Osteocyte (in vitro differentiated cells): ENCODE measurements at regions not wholly inside any gene's neighbourhood (a gene's known extent, or its start where the extent isn't known, plus 50 kb on each side); places are given as distances from the start of the nearest gene placed in this dataset.

ENCODE experiments used
- DNase-seq: peaks from one replicate; pipeline ENCODE4 v3.0.0; 2021; ENCODE audit warnings: mixed read lengths; ENCODE audit not compliant: unreplicated experiment; ENCODE audit errors: extremely low spot score
- H3K27ac Mint-ChIP-seq: one replicate; pipeline ENCODE4 v1.8.0; 2021; ENCODE audit warnings: mild to moderate bottlenecking, mixed read lengths; ENCODE audit not compliant: unreplicated experiment
- H3K27me3 Mint-ChIP-seq: one replicate; pipeline ENCODE4 v1.8.0; 2021; ENCODE audit warnings: mixed read lengths; ENCODE audit not compliant: unreplicated experiment
- H3K36me3 Mint-ChIP-seq: one replicate; pipeline ENCODE4 v1.8.0; 2021; ENCODE audit warnings: mixed read lengths; ENCODE audit not compliant: unreplicated experiment
- H3K4me1 Mint-ChIP-seq: one replicate; pipeline ENCODE4 v1.8.0; 2021; ENCODE audit warnings: mixed read lengths; ENCODE audit not compliant: unreplicated experiment
- H3K4me3 Mint-ChIP-seq: one replicate; pipeline ENCODE4 v1.8.0; 2021; ENCODE audit warnings: mild to moderate bottlenecking, moderate library complexity, mixed read lengths; ENCODE audit not compliant: unreplicated experiment
- H3K9me3 Mint-ChIP-seq: one replicate; pipeline ENCODE4 v1.8.0; 2021; ENCODE audit warnings: mixed read lengths; ENCODE audit not compliant: unreplicated experiment
- TF ChIP-seq, protein P1 (sequence below): fragments of 200-600 bp; sonication (generic); IDR thresholded peaks from 2 replicates; pipeline ENCODE4 v1.5.0; 2021; ENCODE audit warnings: antibody characterized with exemption, mild to moderate bottlenecking, moderate library complexity

DNA sequence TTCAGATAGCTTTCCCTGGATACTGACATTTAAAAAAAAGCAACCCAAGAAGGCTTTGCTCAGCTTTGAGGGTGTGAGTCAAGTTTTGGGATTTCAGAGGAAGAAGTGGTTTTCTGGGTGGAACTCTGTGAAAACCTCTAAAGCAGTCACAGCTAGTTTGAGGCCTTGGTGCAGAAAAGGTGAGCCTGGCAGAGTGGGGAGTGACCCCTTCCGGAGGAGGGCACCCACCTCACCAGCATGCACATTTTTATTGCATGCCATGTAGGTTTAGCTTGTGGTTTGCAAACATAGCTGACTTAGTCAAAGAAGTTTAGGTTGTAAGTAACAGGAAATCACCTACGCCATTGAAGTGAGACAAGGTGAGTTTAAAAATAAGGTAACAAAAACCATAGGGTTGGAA is 146.8 kb upstream of the PMEPA1 start:
- H3K36me3 Mint-ChIP-seq, result no peaks in the 10 kb centered on the region
- H3K4me1 Mint-ChIP-seq, result peaks cover 5% of the 10 kb centered on the region
- TF ChIP-seq, protein P1, sequence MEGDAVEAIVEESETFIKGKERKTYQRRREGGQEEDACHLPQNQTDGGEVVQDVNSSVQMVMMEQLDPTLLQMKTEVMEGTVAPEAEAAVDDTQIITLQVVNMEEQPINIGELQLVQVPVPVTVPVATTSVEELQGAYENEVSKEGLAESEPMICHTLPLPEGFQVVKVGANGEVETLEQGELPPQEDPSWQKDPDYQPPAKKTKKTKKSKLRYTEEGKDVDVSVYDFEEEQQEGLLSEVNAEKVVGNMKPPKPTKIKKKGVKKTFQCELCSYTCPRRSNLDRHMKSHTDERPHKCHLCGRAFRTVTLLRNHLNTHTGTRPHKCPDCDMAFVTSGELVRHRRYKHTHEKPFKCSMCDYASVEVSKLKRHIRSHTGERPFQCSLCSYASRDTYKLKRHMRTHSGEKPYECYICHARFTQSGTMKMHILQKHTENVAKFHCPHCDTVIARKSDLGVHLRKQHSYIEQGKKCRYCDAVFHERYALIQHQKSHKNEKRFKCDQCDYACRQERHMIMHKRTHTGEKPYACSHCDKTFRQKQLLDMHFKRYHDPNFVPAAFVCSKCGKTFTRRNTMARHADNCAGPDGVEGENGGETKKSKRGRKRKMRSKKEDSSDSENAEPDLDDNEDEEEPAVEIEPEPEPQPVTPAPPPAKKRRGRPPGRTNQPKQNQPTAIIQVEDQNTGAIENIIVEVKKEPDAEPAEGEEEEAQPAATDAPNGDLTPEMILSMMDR, result no peak

DNA sequence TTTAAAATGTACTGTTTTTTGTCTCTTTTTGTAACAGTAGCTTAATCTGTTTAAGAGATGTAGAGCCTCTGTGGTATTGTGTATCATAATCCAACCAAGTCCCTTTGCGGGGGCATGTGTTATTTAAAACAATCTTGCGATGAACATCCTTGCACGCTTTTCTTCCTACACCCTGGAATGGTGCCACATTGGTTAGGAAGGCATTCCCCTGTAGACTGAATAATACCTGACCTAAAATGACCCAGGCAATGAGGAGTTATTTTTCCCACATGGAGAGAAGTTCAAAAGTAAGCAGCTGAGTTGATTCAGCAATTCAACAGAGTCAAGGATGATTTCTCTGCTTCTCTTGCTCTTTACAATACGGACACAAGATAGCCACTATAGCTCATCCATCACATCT is 142.0 kb upstream of the PMEPA1 start:
- H3K27me3 Mint-ChIP-seq, result peaks cover 74% of the 10 kb centered on the region
- no peaks in the 10 kb centered on the region for H3K9me3 Mint-ChIP-seq
- DNase-seq, result peak; percentile 2
- no peak overlapping the region for H3K27ac Mint-ChIP-seq
- H3K36me3 Mint-ChIP-seq, result no peaks in the 10 kb centered on the region
- H3K4me1 Mint-ChIP-seq, result peaks cover 8% of the 10 kb centered on the region
- TF ChIP-seq, protein P1, result no peak
- no peak overlapping the region for H3K4me3 Mint-ChIP-seq

More for the DNA sequence above, 146.8 kb upstream of the PMEPA1 start:
- H3K4me3 Mint-ChIP-seq, result no peak overlapping the region
- peak; percentile 7 for DNase-seq
- peaks cover 75% of the 10 kb centered on the region for H3K27me3 Mint-ChIP-seq
- peaks cover 4% of the 10 kb centered on the region for H3K9me3 Mint-ChIP-seq
- no peak overlapping the region for H3K27ac Mint-ChIP-seq

GRCh38 chr20:57851025-57851682 is 141.3 kb upstream of the PMEPA1 start:
- Mint-ChIP-seq H3K4me1 (peaks cover 8% of the 10 kb centered on the region), H3K9me3 (no peaks in the 10 kb centered on the region), H3K27ac (no peak overlapping the region), H3K4me3 (no peak overlapping the region), H3K27me3 (peaks cover 78% of the 10 kb centered on the region), H3K36me3 (no peaks in the 10 kb centered on the region)
- TF ChIP-seq, protein P1, result no peak
- DNase-seq, result peak; percentile 54

DNA sequence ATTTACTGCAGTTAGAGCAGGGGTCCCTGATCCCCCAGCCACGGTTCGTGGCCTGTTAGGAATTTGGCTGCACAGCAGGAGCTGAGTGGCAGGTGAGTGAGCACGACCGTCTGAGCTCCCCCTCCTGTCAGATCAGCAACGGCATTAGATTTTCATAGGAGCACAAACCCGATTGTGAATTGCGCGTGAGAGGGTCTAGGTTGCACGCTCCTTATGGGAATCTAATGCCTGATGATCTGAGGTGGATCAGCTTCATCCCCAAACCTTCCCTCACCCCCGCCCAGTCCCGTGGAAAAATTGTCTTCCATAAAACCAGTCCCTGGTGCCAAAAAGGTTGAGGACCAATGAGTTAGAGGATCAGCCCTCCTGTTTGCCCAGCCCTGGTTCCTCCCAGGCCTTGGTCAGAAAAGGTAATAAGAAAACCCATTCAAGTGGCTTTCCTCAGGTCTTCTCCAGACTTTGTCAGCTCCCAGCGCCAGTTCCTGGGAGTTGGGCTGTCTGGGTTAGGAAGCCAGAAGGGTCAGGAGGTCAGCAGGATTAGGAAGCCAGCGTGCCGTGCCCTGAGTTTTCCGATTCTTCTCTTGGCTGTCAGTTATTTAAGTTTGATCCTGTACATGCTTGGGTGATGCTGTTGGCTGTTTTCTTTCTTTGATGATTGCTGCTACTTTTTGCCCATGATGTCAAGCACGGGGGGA is 139.9 kb upstream of the PMEPA1 start:
- H3K27me3 Mint-ChIP-seq, result peaks cover 77% of the 10 kb centered on the region
- H3K4me3 Mint-ChIP-seq, result no peak overlapping the region
- H3K9me3 Mint-ChIP-seq, result no peaks in the 10 kb centered on the region
- TF ChIP-seq, protein P1, result no peak
- DNase-seq, result peak; percentile 46
- H3K27ac Mint-ChIP-seq, result no peak overlapping the region
- peaks cover 8% of the 10 kb centered on the region for H3K4me1 Mint-ChIP-seq
- H3K36me3 Mint-ChIP-seq, result no peaks in the 10 kb centered on the region

DNA sequence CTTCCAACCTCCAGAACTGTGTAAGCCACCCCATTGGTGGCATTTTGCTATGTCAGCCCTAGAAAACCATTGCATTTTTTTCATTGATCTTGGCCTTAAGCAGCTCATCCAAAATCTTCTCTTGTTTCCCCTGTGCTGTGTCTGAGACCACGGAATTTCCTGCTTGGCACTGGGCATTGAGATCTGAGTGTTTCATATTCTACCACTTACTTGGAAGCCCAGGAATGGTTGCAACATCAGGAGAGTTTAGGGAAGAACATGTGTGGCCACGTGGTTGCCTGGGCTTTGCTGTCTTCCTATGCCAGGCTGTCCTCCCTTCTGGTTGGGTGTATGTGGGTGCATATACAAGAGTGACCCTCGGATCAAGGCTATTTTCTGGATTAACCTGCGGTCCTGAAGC is 139.3 kb upstream of the PMEPA1 start:
- no peak for DNase-seq
- no peaks in the 10 kb centered on the region for H3K9me3 Mint-ChIP-seq
- no peak overlapping the region for H3K4me3 Mint-ChIP-seq
- TF ChIP-seq, protein P1, result no peak
- H3K27ac Mint-ChIP-seq, result no peak overlapping the region
- no peaks in the 10 kb centered on the region for H3K36me3 Mint-ChIP-seq
- peaks cover 76% of the 10 kb centered on the region for H3K27me3 Mint-ChIP-seq
- peaks cover 8% of the 10 kb centered on the region for H3K4me1 Mint-ChIP-seq
